NT2/D1 (cell line): ENCODE measurements at regions not wholly inside any gene's neighbourhood (a gene's known extent, or its start where the extent isn't known, plus 50 kb on each side); places are given as distances from the start of the nearest gene placed in this dataset.
"Not testable (repeated sequence)": the region's sequence is repeated elsewhere in the genome, so short reads cannot be mapped to it uniquely, and the experiment has no call there.

ENCODE experiments used
- YY1 ChIP-seq: IDR thresholded peaks from 2 replicates; pipeline ENCODE4 v1.6.1; 2011; ENCODE audit not compliant: insufficient read length, insufficient read depth
- ZNF274 ChIP-seq: IDR thresholded peaks from 2 replicates; pipeline ENCODE4 v1.6.1; 2011; ENCODE audit warnings: mild to moderate bottlenecking, low read depth, low read length

DNA sequence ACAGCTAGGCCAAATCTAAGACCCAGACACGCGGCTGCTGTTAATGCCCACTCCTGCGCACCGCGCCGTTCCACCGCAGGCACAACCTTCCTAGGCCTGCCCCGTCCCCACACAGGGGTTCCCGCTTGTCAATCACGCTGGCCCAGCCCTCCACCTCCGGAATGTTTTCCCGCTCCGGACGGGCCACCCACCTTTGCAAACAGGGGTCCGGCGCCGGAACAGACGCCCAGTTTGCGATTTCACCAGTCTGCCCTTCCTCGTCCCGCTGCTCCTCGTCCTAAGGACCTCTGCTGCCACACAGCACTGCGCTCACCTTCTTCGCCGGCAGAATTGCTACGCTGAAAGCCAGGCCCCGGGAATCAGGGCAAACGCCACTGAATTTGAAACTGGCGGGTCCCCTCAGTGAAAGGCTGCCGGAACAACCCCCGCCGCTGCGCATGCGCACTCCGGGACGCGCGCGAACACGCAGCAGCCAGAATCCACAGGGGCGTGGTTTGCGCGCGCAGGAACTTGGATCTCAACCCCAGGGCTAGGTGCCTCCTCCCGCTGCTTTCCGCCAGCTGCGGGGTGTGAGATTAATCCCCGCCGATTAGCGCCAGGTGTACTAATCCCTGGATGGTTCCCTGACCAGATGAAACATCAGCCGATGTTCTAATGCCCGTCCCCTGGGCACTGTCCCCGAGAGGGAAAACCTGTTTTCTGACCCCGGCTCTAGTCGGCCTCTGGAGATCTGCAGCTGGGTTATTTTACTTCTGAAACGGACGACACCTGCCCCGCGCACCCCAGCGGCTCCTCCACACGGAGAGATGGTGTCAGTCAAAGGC, 159.7 kb downstream of the KLRB1 start:
- not testable (repeated sequence) for TF ChIP-seq ZNF274, YY1
